CD14-positive monocyte (primary cell): ENCODE measurements at regions not wholly inside any gene's neighbourhood (a gene's known extent, or its start where the extent isn't known, plus 50 kb on each side); places are given as distances from the start of the nearest gene placed in this dataset.

Experiments
- DNase-seq, 3 donors: peaks; one replicate each; pipeline ENCODE4 v3.0.0-alpha.2; 2011 to 2022
- H2AFZ ChIP-seq: 2 replicates; pipeline ENCODE4 v1.6.0; 2012; ENCODE audit warnings: mild to moderate bottlenecking, low read depth, low read length, inconsistent platforms; ENCODE audit not compliant: insufficient read depth, poor library complexity, severe bottlenecking
- H3K27ac ChIP-seq, 2 donors: 1 replicate in 1 of 2; 2 replicates in 1 of 2; pipeline ENCODE4 v1.5.1; 2012 to 2013; ENCODE audit warnings: low read length in 2 of 2, control low read depth in 1 of 2, inconsistent platforms in 1 of 2, low read depth in 1 of 2, mild to moderate bottlenecking in 1 of 2
- H3K27me3 ChIP-seq, 2 donors: one replicate each; pipeline versions ENCODE4 v1.6.0 to v1.6.1; 2011 to 2013; ENCODE audit warnings: low read length in 2 of 2; ENCODE audit not compliant: control insufficient read depth in 2 of 2, insufficient read depth in 2 of 2
- H3K36me3 ChIP-seq, 2 donors: replicated peaks in 1 of 2; 1 replicate in 1 of 2; 2 replicates in 1 of 2; pipeline versions ENCODE4 v1.5.1 to v1.6.1; 2012 to 2013; ENCODE audit warnings: low read length in 2 of 2, control low read depth in 1 of 2, inconsistent platforms in 1 of 2, mild to moderate bottlenecking in 1 of 2; ENCODE audit not compliant: insufficient read depth in 2 of 2, control insufficient read depth in 1 of 2
- H3K4me1 ChIP-seq, 2 donors: 1 replicate in 1 of 2; 2 replicates in 1 of 2; pipeline versions ENCODE4 v1.5.1 to v1.6.1; 2012 to 2013; ENCODE audit warnings: low read length in 2 of 2, control low read depth in 1 of 2, inconsistent platforms in 1 of 2, mild to moderate bottlenecking in 1 of 2, moderate library complexity in 1 of 2; ENCODE audit not compliant: insufficient read depth in 2 of 2, control insufficient read depth in 1 of 2
- H3K4me2 ChIP-seq: replicated peaks from 2 replicates; pipeline ENCODE3; 2012; ENCODE audit warnings: low read length, moderate library complexity, mild to moderate bottlenecking; ENCODE audit not compliant: poor library complexity, severe bottlenecking; ENCODE audit errors: extremely low read depth
- H3K4me3 ChIP-seq, 3 experiments: fragments of 200-600 bp in 1 of 3; sonication (generic) in 1 of 3; replicated peaks in 1 of 3; 1 replicate in 2 of 3; 2 replicates in 1 of 3; pipeline ENCODE4 v1.5.1; 2011 to 2013; ENCODE audit warnings: low read length in 3 of 3, mild to moderate bottlenecking in 3 of 3, control low read depth in 2 of 3, low read depth in 2 of 3, inconsistent platforms in 1 of 3, moderate library complexity in 1 of 3
- H3K79me2 ChIP-seq: 2 replicates; pipeline ENCODE4 v1.6.0; 2012; ENCODE audit warnings: mild to moderate bottlenecking, control low read depth, inconsistent platforms, low read length, moderate library complexity; ENCODE audit not compliant: insufficient read depth
- H3K9ac ChIP-seq: 2 replicates; pipeline ENCODE4 v1.6.0; 2017; ENCODE audit warnings: low read length, mild to moderate bottlenecking; ENCODE audit not compliant: insufficient read depth, poor library complexity, severe bottlenecking
- H3K9me3 ChIP-seq, 2 donors: replicated peaks in 1 of 2; 1 replicate in 1 of 2; 2 replicates in 1 of 2; pipeline versions ENCODE4 v1.5.1 to v1.6.1; 2012 to 2013; ENCODE audit warnings: low read length in 2 of 2, control low read depth in 1 of 2; ENCODE audit not compliant: control insufficient read depth in 1 of 2, insufficient read depth in 1 of 2
- H4K20me1 ChIP-seq: 2 replicates; pipeline ENCODE4 v1.6.0; 2012; ENCODE audit warnings: mild to moderate bottlenecking, low read length, control low read depth, moderate library complexity; ENCODE audit not compliant: insufficient read depth
- H3K27ac Mint-ChIP-seq, 7 donors: one replicate each; pipeline ENCODE4 v1.8.0; 2020; ENCODE audit warnings: mild to moderate bottlenecking in 7 of 7, mixed read lengths in 7 of 7, moderate library complexity in 6 of 7, inconsistent platforms in 2 of 7
- H3K27me3 Mint-ChIP-seq, 3 donors: one replicate each; pipeline ENCODE4 v1.8.0; 2021 to 2022; ENCODE audit warnings: low read depth in 3 of 3, mild to moderate bottlenecking in 3 of 3, mixed read lengths in 3 of 3, moderate library complexity in 3 of 3, inconsistent platforms in 1 of 3
- H3K36me3 Mint-ChIP-seq, 2 donors: one replicate each; pipeline ENCODE4 v1.8.0; 2020; ENCODE audit warnings: mixed read lengths in 2 of 2, inconsistent platforms in 1 of 2, mild to moderate bottlenecking in 1 of 2
- H3K4me1 Mint-ChIP-seq: one replicate; pipeline ENCODE4 v1.8.0; 2020; ENCODE audit warnings: mild to moderate bottlenecking, mixed read lengths
- H3K4me3 Mint-ChIP-seq, 2 donors: one replicate each; pipeline ENCODE4 v1.8.0; 2020; ENCODE audit warnings: mild to moderate bottlenecking in 2 of 2, mixed read lengths in 2 of 2, moderate library complexity in 1 of 2
- H3K9me3 Mint-ChIP-seq, 7 donors: one replicate each; pipeline ENCODE4 v1.8.0; 2020 to 2022; ENCODE audit warnings: mixed read lengths in 7 of 7, mild to moderate bottlenecking in 6 of 7, moderate library complexity in 6 of 7, inconsistent platforms in 2 of 7
- CTCF ChIP-seq: fragments of 200-600 bp; IDR thresholded peaks from one replicate; pipeline ENCODE4 v1.8.0; 2022; ENCODE audit warnings: antibody characterized with exemption, mild to moderate bottlenecking
- WGBS: methylation state at CpG from one replicate; pipeline ENCODE4 v1.1.5; 2013; ENCODE audit warnings: missing lambda C conversion rate; ENCODE audit not compliant: insufficient coverage; 5-methylcytosine and 5-hydroxymethylcytosine counted together
- intact Hi-C, 2 donors: fragments of 100-400 bp; cut with micrococcal nuclease; formaldehyde crosslinking; loops; one replicate each; pipeline versions ENCODE4 v1.15.0 to v1.15.1; 2023

GRCh38 chr4:45985038-45985437 is 138.8 kb downstream of the GABRG1 start:
- no peak for TF ChIP-seq CTCF
- Mint-ChIP-seq H3K4me1 (no peaks in the 10 kb centered on the region), H3K27ac (no peak overlapping the region), H3K27me3 (no peaks in the 10 kb centered on the region), H3K9me3 (peaks cover 1 to 8% (median 3%) of the 10 kb centered on the region in 7 donors), H3K36me3 (no peaks in the 10 kb centered on the region), H3K4me3 (no peak overlapping the region)
- no peak overlapping the region for H2AFZ ChIP-seq
- no peak overlapping the region for H3K4me3 ChIP-seq
- H4K20me1 ChIP-seq = no peaks in the 10 kb centered on the region
- no peaks in the 10 kb centered on the region for H3K36me3 ChIP-seq
- H3K9ac ChIP-seq = no peak overlapping the region
- no peaks in the 10 kb centered on the region for H3K4me1 ChIP-seq
- DNase-seq = no peak
- no peaks in the 10 kb centered on the region for H3K27me3 ChIP-seq
- H3K4me2 ChIP-seq = no peak overlapping the region
- H3K9me3 ChIP-seq = no peaks in the 10 kb centered on the region
- no peak overlapping the region for H3K27ac ChIP-seq
- H3K79me2 ChIP-seq = no peaks in the 10 kb centered on the region
- intact Hi-C loops = no loop called here

GRCh38 chr4:45971108-45971507 is 152.7 kb downstream of the GABRG1 start:
- no peaks in the 10 kb centered on the region for H3K27me3 ChIP-seq
- no peaks in the 10 kb centered on the region for H3K36me3 Mint-ChIP-seq
- no peak overlapping the region for H3K27ac Mint-ChIP-seq
- no peak overlapping the region for H3K4me3 ChIP-seq
- no peaks in the 10 kb centered on the region for H3K27me3 Mint-ChIP-seq
- no peak overlapping the region for H3K4me3 Mint-ChIP-seq
- no peak overlapping the region for H3K4me2 ChIP-seq
- 100% methylated on average over 1 of the region's 3 CpGs for WGBS
- no peaks in the 10 kb centered on the region for H4K20me1 ChIP-seq
- no peak overlapping the region for H2AFZ ChIP-seq
- no peaks in the 10 kb centered on the region for H3K79me2 ChIP-seq
- TF ChIP-seq CTCF = no peak
- peaks cover 8 to 25% (median 14%) of the 10 kb centered on the region in 7 donors for H3K9me3 Mint-ChIP-seq
- DNase-seq = no peak
- intact Hi-C loops = no loop called here
- H3K27ac ChIP-seq = no peak overlapping the region
- peaks cover 9 to 14% of the 10 kb centered on the region in 2 donors for H3K9me3 ChIP-seq
- H3K4me1 ChIP-seq = no peaks in the 10 kb centered on the region
- no peaks in the 10 kb centered on the region for H3K4me1 Mint-ChIP-seq
- H3K9ac ChIP-seq = no peak overlapping the region
- no peaks in the 10 kb centered on the region for H3K36me3 ChIP-seq
